ENCODE measurements at regions not wholly inside any gene's neighbourhood (a gene's known extent, or its start where the extent isn't known, plus 50 kb on each side); places are given as distances from the start of the nearest gene placed in this dataset.

GRCh38 chr5:71945436-71945835 lies 161.8 kb upstream of the MAP1B start:
- DNase-seq (ENCODE audit: low read depth in 2 of 2), result no peak

DNA sequence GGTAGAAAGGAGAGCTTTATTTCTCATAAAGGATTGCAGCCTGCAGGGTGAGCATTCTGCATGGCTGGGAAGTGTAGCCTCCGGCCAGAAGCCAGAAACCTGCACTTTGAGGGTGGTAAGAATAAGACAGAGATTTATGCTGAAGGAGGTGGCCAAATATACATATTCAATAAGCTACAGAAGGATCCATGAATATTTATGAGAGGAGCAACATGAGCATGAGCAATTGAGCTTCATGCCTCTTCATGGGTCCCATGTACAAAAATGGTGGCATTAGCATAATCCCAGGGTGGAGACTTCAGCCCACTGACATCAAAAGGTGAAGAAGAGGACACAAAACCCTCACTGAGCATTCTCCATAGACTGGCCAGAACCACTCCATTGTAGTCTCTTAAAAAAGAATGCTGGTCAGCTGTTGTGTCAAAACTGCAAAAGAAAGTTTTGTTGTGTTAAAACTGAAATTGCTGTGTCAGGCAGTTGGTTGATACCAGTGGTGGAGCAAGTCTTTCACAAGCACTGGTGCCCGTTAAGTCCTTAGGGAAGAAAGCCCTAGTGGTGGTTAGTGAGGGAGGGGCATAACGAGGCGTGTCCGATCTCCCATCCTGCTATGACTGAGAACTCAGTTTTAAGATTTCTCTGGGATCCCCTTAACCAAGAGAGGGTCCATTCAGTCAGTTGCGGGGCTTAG lies 160.8 kb upstream of the MAP1B start:
- DNase-seq (ENCODE audit: low read depth in 2 of 2), result no peak

DNA sequence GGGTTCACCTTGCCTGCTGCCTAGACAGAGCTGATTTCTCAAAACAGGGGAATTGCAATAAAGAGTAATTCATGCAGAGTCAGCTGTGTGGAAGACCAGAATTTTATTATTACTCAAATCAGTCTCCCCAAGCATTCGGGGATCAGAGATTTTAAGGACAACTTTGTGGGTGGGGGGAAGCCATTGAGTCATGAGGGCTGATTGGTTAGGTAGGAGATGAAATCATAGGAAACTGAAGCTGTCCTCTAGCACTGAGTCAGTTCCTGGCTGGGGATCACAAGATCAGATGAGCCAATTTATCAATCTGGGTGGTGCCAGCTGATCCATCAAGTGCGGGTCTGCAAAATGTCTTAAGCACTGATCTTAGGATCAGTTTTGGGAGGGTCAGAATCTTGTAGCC lies 159.1 kb upstream of the MAP1B start:
- no peak for DNase-seq (ENCODE audit: low read depth in 2 of 2)

- DNase-seq (ENCODE audit: low read depth in 2 of 2), result no peak
Measured at GRCh38 chr5:71949772-71950171, 157.5 kb upstream of the MAP1B start.

GRCh38 chr5:71953866-71954265 lies 153.4 kb upstream of the MAP1B start:
- DNase-seq (ENCODE audit: low read depth in 2 of 2), result no peak

DNA sequence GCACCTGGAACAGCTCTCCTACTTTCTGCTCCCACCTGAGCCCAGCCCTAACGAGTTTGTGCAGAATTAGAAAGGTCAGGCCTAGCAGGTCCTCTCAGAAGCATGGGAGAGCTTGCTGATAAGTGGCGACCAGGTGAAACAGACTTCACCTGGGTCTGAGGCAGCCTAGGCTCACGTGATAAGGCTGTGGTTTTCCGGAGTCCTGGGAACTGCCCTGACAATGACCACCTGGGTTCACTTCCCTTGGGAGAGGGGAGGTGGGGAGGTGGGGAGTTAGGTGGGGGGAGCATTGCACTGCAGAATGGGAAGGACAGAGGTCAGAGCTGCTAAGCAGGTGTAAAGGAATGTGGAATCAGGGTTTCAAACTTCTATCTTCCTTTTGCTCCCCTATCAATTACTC lies 152.9 kb upstream of the MAP1B start:
- no peak for DNase-seq (ENCODE audit: low read depth in 2 of 2)

DNA sequence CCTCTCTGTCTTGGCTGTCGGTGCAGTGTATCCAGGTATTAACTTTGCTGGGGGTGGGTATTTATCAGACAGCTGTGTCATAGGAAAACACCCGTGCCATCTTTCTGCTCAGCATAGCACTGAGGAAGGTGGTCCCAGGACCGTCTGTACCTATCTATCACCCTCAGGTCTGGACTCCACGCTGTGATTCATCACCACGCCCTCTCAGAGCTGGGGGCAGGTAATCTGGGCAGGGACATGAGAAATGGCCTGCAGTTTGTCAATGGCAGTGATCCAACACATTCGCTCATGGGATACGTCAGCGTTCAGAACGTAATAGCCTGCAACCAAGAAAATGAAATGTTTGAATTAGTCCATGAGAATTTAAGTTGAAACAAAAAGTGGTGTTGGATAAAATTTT lies 151.6 kb upstream of the MAP1B start:
- no peak for DNase-seq (ENCODE audit: low read depth in 2 of 2)

GRCh38 chr5:71957292-71957898 lies 149.9 kb upstream of the MAP1B start:
- DNase-seq (ENCODE audit: low read depth in 2 of 2), result no peak

GRCh38 chr5:71960195-71960594 lies 147.1 kb upstream of the MAP1B start:
- DNase-seq (ENCODE audit: low read depth in 2 of 2), result no peak

DNA sequence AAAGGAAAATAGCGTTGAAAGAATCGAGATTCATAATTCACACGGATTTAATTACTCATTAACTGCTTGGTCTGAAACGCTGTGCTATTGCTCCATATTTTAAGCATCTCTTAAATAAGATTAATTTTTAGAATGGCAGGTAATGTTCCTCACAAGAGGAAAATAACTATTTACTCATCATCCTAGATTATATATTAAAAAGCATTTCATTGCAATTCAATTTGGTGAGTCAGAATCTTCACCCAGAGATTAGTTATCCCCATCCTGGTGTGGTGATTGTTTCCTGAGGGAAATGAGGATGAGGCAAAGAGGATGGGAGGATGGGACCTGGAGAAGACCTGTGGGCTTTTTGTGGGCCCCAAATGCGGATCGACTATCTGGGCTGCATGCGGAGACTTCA lies 145.5 kb upstream of the MAP1B start:
- DNase-seq (ENCODE audit: low read depth in 2 of 2), result no peak

GRCh38 chr5:71969460-71969859 lies 137.8 kb upstream of the MAP1B start:
- no peak for DNase-seq (ENCODE audit: low read depth in 2 of 2)

GRCh38 chr5:71971862-71972261 lies 135.4 kb upstream of the MAP1B start:
- DNase-seq (ENCODE audit: low read depth in 2 of 2), result no peak

- no peak for DNase-seq (ENCODE audit: low read depth in 2 of 2)
Measured at GRCh38 chr5:71972777-71973473, 134.3 kb upstream of the MAP1B start.

DNA sequence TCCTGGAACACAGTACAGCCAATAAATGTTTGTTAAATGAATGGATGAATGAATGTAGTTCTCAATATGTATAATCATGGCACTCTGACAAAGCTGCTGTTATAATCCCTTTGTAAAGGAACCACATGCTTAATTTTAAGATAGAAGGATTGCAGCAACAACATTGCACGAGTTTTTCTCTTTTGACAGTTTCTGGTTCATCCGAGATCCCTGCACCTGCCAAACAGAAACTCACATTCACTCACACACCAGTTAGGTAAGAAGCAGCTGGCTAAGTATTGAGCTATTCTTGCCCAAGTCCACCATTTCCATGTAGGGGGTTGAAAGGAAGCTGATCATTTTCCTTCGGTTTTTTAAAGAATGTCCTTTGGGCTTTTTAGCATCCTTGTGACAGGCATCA lies 133.7 kb upstream of the MAP1B start:
- DNase-seq (ENCODE audit: low read depth in 2 of 2), result no peak

DNA sequence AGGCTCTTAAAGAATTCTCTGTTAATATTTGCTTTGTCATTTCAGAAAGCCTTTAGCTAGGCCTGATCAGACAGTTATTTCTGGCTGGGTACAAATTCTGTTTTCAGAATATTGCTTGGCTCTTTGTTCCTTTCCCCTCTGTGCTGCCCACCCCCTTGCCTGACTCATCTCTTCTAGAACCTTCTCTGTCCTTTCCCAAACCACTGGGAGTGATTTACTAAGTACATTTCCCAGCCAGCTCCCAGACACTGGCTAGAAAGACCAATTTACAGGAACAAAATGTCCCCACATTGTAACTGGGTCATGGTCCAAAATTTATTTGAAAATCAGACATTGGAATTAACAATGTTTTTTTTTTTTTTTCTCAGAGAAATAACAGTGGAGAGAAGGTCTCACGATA lies 133.1 kb upstream of the MAP1B start:
- no peak for DNase-seq (ENCODE audit: low read depth in 2 of 2)

DNA sequence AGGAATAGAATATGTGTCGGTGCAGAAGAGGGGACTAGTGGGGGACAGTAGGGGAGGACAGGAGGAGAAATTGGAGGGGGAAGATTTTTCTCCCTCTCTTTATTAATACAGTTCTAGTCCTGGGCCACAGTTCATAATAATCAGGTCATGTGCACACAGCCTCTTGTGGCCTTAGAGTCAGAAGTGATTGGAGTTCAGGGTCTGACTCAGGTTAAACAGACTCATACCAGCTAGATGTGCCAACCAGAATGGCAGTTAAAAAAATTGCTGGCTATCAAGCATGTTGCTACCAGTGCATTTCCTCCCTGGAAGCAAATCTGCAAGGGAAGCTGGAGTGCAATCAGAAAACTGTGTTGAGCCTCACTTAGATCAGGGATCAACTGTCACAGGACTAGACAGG lies 132.7 kb upstream of the MAP1B start:
- DNase-seq (ENCODE audit: low read depth in 2 of 2), result no peak

DNA sequence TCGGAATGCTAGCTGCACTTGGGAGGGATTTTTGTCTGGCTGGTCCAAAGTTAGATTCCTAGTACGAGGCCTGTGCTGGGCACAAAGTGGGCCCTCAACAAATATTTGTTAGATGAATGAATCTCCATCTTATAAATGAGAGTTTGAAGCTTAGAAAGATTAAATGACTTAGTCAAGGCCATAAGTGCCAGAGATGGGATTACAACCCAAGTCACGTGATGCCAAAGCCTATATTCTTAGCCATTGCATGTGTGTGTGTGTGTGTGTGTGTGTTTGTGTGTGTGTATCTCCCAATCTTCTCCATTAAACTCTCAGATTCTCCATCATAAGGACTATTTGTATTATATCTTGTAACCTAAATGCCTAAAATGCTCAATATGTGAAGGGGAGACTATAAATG lies 130.8 kb upstream of the MAP1B start:
- no peak for DNase-seq (ENCODE audit: low read depth in 2 of 2)

DNA sequence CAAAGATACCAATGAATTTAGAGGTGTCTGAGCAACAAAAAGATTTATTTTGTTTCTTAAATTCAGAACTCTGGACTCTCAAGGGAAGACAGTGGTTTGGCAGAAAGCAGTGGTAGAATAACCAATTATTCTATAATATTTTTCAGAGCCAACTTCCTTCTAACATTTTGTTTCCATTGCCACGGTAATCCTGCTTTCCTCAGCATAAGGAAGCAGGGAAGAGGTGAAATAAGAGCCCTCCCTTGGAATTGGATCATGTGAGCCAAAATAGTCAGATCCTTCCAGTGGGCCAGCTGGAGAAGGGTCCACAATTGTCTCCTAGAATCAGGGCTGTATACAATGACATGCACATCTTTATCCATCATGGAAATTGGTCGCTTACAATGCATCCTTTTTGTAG lies 130.0 kb upstream of the MAP1B start:
- no peak for DNase-seq (ENCODE audit: low read depth in 2 of 2)

- DNase-seq (ENCODE audit: low read depth in 2 of 2), result no peak
Measured at GRCh38 chr5:71978216-71978615, 129.1 kb upstream of the MAP1B start.

- no peak for DNase-seq (ENCODE audit: low read depth in 2 of 2)
Measured at GRCh38 chr5:71982717-71983395, 124.4 kb upstream of the MAP1B start.

DNA sequence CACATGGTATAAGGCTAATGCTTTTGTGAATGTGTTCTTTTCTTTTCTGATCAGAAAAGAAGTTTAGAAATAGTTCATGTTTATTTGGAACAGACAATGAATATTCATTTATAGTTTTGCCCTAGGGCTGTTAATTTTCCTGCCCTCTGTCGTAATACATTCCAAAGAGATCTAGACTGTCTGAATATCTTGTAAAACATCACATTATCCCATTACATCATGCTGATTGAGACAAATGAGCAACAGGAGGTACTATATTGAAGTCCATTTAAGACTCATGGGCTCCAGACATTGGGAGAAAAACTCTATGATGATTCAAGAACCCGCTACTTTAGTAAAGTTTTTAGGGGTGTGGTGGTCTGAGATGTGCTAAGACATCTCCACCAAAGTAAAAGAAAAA lies 121.2 kb upstream of the MAP1B start:
- no peak for DNase-seq (ENCODE audit: low read depth in 2 of 2)

DNA sequence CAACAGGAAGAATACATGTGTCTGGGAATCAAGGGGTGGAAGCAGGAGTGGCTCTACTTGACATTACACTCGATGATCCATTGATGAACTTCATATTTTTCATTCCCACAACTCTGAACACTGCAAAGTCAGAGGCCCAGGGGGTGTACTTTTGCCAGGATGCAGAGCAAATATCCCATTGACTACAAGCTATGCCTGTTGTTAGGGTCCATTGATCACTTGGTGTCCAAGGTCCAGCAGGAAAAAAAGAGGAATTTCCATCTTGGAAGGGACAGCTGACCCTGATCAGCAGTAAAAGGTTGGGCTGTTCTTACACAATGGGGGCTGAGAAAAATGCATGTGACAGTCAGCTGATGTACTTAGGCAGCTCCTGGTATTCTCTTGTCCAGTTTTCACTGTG lies 118.5 kb upstream of the MAP1B start:
- no peak for DNase-seq (ENCODE audit: low read depth in 2 of 2)

GRCh38 chr5:71993600-71993999 lies 113.7 kb upstream of the MAP1B start:
- DNase-seq (ENCODE audit: low read depth in 2 of 2), result no peak
